Activated T-cell treated with anti-CD3 and anti-CD28 coated beads, Interleukin-2, amount 50 U/mL, for 24 hours (primary cell): ENCODE measurements at regions not wholly inside any gene's neighbourhood (a gene's known extent, or its start where the extent isn't known, plus 50 kb on each side); places are given as distances from the start of the nearest gene placed in this dataset.

Source experiments
- DNase-seq: peaks from one replicate; pipeline ENCODE4 v3.0.0-alpha.2; 2020
- H3K27ac Mint-ChIP-seq: 2 replicates; pipeline ENCODE4 v1.8.0; 2020; ENCODE audit warnings: mild to moderate bottlenecking, mixed read lengths
- H3K27me3 Mint-ChIP-seq: 2 replicates; pipeline ENCODE4 v1.8.0; 2020; ENCODE audit warnings: mixed read lengths
- H3K36me3 Mint-ChIP-seq: 2 replicates; pipeline ENCODE4 v1.8.0; 2020; ENCODE audit warnings: low read depth, mixed read lengths
- H3K4me1 Mint-ChIP-seq: 2 replicates; pipeline ENCODE4 v1.8.0; 2020; ENCODE audit warnings: low read depth, mixed read lengths
- H3K4me3 Mint-ChIP-seq: 2 replicates; pipeline ENCODE4 v1.8.0; 2020; ENCODE audit warnings: mild to moderate bottlenecking, moderate library complexity, mixed read lengths
- H3K9me3 Mint-ChIP-seq: 2 replicates; pipeline ENCODE4 v1.8.0; 2020; ENCODE audit warnings: mixed read lengths

DNA sequence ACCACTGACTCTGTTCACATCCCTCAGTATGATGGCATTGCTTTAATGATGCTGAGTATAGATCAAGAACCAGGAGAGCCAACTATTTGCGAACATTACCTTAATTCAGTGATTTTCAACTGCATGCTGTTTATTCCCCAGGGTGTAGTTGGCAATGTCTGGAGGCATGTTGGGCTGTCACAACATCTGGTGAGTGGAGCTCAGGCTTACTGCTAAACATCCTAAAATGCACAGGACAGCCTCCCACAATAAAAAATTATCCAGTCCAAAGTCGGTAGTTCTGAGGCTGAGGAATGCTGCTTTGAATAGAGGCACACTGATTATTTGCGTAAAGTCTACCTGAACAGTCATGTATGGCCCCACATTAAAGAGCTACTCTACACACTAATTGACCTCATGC is 94.8 kb upstream of the OPRM1 start:
- no peaks in the 10 kb centered on the region for H3K9me3 Mint-ChIP-seq
- no peak overlapping the region for H3K4me3 Mint-ChIP-seq
- no peaks in the 10 kb centered on the region for H3K4me1 Mint-ChIP-seq
- no peak for DNase-seq
- H3K36me3 Mint-ChIP-seq, result no peaks in the 10 kb centered on the region
- no peak overlapping the region for H3K27ac Mint-ChIP-seq
- H3K27me3 Mint-ChIP-seq, result peaks cover 4% of the 10 kb centered on the region

GRCh38 chr6:153942361-153942760 is 96.7 kb upstream of the OPRM1 start:
- peaks cover 2% of the 10 kb centered on the region for H3K27me3 Mint-ChIP-seq
- H3K4me3 Mint-ChIP-seq, result no peak overlapping the region
- H3K4me1 Mint-ChIP-seq, result no peaks in the 10 kb centered on the region
- no peak overlapping the region for H3K27ac Mint-ChIP-seq
- no peak for DNase-seq
- H3K9me3 Mint-ChIP-seq, result no peaks in the 10 kb centered on the region
- no peaks in the 10 kb centered on the region for H3K36me3 Mint-ChIP-seq

- no peaks in the 10 kb centered on the region for H3K36me3 Mint-ChIP-seq
- no peak overlapping the region for H3K4me3 Mint-ChIP-seq
- no peaks in the 10 kb centered on the region for H3K4me1 Mint-ChIP-seq
- DNase-seq, result no peak
- H3K27me3 Mint-ChIP-seq, result no peaks in the 10 kb centered on the region
- H3K27ac Mint-ChIP-seq, result no peak overlapping the region
- H3K9me3 Mint-ChIP-seq, result no peaks in the 10 kb centered on the region
Observed at GRCh38 chr6:153941768-153942167, 97.3 kb upstream of the OPRM1 start.

DNA sequence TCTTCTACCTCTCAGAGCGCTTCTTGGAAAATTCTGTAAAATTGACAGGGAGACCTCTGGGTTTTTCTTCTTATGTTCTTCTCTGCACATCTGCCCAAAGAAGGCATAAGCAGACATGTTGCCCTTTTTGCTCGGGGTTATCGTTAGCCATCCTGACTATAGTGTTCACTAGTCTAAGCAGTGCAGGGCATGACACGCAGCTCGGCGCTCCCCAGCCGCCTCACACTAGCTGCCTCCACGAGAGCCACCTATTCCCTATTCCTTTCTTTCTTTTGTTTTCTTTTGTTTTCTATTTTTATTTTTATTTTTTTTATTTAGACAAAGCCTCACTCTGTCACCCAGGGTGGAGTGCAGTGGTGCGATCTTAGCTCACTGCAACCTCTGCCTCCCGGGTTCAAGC is 100.2 kb upstream of the OPRM1 start:
- Mint-ChIP-seq H3K4me3 (no peak overlapping the region), H3K36me3 (no peaks in the 10 kb centered on the region), H3K9me3 (no peaks in the 10 kb centered on the region), H3K27ac (no peak overlapping the region), H3K4me1 (no peaks in the 10 kb centered on the region), H3K27me3 (no peaks in the 10 kb centered on the region)
- DNase-seq, result no peak

DNA sequence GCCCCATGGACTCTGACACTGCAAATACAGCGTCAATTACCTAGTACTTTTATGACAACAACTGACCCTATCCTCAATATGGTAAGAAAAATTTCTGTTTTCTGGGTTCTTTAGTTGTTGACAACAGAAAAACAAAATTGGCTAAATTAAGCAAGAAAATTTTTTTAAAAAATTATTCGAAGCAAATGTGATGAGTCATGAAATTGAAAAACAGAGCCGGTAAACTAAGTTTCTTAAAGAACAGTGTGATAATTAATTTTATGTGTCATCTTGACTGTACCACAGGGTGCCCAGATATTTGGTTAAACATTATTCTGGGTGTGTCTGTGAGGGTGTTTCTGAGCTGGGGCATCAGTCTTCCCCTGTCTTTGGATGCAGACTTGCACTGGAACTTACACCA is 107.6 kb upstream of the OPRM1 start:
- Mint-ChIP-seq H3K27me3 (no peaks in the 10 kb centered on the region), H3K4me1 (no peaks in the 10 kb centered on the region), H3K36me3 (no peaks in the 10 kb centered on the region), H3K9me3 (no peaks in the 10 kb centered on the region), H3K27ac (no peak overlapping the region), H3K4me3 (no peak overlapping the region)
- DNase-seq, result no peak

- peaks cover 3% of the 10 kb centered on the region for H3K27me3 Mint-ChIP-seq
- no peak overlapping the region for H3K27ac Mint-ChIP-seq
- H3K36me3 Mint-ChIP-seq, result no peaks in the 10 kb centered on the region
- H3K9me3 Mint-ChIP-seq, result no peaks in the 10 kb centered on the region
- H3K4me1 Mint-ChIP-seq, result no peaks in the 10 kb centered on the region
- no peak for DNase-seq
- no peak overlapping the region for H3K4me3 Mint-ChIP-seq
Observed at GRCh38 chr6:153927867-153928266, 111.2 kb upstream of the OPRM1 start.

DNA sequence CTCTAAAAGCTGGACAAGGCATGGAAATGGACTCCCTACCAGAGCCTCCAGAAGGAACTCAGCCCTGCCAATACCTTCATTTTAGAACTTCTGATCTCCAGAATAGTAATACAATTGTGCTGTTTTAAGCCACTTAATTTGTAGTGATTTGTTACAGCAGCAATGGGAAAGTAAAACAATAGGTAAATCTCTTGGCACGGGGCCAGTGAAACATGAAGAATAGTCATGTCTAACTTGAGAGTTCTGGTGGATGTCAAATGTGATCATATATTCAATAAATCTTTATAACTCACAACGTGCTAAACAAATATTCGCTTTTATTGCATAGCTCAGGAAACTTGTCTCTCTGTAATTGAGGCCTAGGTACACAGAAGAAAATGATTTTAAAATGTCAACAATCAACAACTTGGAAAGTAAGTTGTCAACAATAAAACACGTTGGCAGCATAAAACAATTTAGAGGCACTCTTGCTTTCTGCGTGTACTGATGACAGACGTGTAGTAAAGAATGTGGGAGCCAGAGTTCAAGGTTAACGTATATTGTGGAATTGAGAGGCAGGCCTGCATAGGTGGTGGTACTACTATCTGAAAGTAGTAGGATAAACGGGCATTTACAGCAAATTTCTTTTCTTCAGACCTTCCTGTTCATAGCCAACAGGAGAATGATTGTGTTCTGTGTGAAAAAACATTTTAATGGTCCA is 140.5 kb upstream of the OPRM1 start:
- H3K27me3 Mint-ChIP-seq, result no peaks in the 10 kb centered on the region

GRCh38 chr6:153882411-153882810 is 156.6 kb upstream of the OPRM1 start:
- no peak overlapping the region for H3K27ac Mint-ChIP-seq
- no peaks in the 10 kb centered on the region for H3K36me3 Mint-ChIP-seq
- no peak overlapping the region for H3K4me3 Mint-ChIP-seq
- no peaks in the 10 kb centered on the region for H3K27me3 Mint-ChIP-seq
- peaks cover 4% of the 10 kb centered on the region for H3K9me3 Mint-ChIP-seq
- no peak for DNase-seq
- no peaks in the 10 kb centered on the region for H3K4me1 Mint-ChIP-seq

More for the DNA sequence above, 140.5 kb upstream of the OPRM1 start:
- DNase-seq, result no peak
- H3K4me3 Mint-ChIP-seq, result no peak overlapping the region
- H3K9me3 Mint-ChIP-seq, result peaks cover 2% of the 10 kb centered on the region
- no peak overlapping the region for H3K27ac Mint-ChIP-seq
- no peaks in the 10 kb centered on the region for H3K36me3 Mint-ChIP-seq
- no peaks in the 10 kb centered on the region for H3K4me1 Mint-ChIP-seq

GRCh38 chr6:153873541-153873940 is 165.5 kb upstream of the OPRM1 start:
- peaks cover 2% of the 10 kb centered on the region for H3K27me3 Mint-ChIP-seq
- H3K36me3 Mint-ChIP-seq, result no peaks in the 10 kb centered on the region
- H3K9me3 Mint-ChIP-seq, result peaks cover 3% of the 10 kb centered on the region
- H3K27ac Mint-ChIP-seq, result no peak overlapping the region
- DNase-seq, result no peak
- H3K4me3 Mint-ChIP-seq, result no peak overlapping the region
- no peaks in the 10 kb centered on the region for H3K4me1 Mint-ChIP-seq

DNA sequence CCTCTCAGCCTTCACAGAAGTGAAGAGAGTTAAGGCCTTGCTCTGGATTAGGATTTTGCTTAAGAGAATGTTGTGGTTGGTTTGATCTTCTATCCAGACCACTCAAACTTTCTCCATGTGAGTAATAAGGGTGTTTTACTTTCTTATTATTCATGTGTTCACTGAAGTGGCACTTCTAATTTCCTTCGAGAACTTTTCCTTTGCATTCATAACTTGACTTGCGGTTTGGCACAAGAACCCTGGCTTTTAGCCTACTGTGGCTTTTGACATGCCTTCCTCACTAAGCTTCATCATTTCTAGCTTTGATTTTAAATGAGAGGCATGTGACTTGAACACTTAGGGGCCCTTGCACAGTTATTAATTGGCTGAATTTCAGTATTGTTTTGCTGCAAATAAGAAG is 166.1 kb upstream of the OPRM1 start:
- no peak for DNase-seq
- H3K4me3 Mint-ChIP-seq, result no peak overlapping the region

DNA sequence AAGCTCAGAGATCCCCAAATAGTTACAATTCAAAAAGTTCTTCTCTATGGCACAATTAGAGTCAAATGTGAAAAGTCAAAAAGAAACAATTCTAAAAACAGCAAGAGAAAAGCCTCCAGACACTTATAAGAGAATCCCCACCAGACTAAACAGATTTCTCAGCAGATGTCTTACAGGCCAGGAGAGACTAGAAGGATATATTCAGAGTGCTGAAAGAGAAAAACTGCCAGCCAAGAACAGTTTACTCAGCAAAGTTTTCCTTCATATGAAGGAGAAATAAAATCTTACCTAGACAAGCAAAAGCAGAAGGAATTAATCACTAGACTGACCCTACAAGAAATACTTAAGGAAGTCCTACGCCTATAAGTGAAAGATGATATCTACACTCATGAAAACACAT is 176.1 kb upstream of the OPRM1 start:
- Mint-ChIP-seq H3K9me3 (no peaks in the 10 kb centered on the region), H3K4me1 (no peaks in the 10 kb centered on the region), H3K36me3 (no peaks in the 10 kb centered on the region)

More for the DNA sequence above, 166.1 kb upstream of the OPRM1 start:
- Mint-ChIP-seq H3K27ac (no peak overlapping the region), H3K9me3 (peaks cover 3% of the 10 kb centered on the region), H3K4me1 (no peaks in the 10 kb centered on the region), H3K27me3 (peaks cover 2% of the 10 kb centered on the region), H3K36me3 (no peaks in the 10 kb centered on the region)

DNA sequence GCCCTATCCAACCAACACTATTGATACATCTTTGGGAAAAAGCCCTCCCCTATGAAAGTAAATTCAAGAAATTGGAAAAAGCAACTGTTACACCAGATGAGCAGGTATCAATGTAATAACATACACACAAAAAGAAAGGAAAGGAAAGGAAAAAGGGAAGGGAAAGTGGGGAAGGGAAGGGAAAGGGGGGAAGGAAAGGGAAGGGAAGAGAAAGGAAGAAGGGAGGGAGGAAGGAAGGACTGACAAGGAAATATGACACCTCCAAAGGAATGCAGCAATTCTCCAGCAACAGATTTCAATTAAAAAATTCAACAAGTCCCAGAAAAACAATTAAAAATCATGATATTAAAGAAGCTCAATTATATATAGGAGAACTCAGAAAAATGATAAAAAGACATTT is 176.9 kb upstream of the OPRM1 start:
- no peaks in the 10 kb centered on the region for H3K36me3 Mint-ChIP-seq
- no peaks in the 10 kb centered on the region for H3K4me1 Mint-ChIP-seq
- no peak overlapping the region for H3K4me3 Mint-ChIP-seq
- peaks cover 4% of the 10 kb centered on the region for H3K27me3 Mint-ChIP-seq
- no peak for DNase-seq
- H3K27ac Mint-ChIP-seq, result no peak overlapping the region
- H3K9me3 Mint-ChIP-seq, result no peaks in the 10 kb centered on the region

More for the DNA sequence above, 176.1 kb upstream of the OPRM1 start:
- DNase-seq, result no peak
- H3K4me3 Mint-ChIP-seq, result no peak overlapping the region
- no peak overlapping the region for H3K27ac Mint-ChIP-seq
- H3K27me3 Mint-ChIP-seq, result peaks cover 4% of the 10 kb centered on the region

- H3K4me3 Mint-ChIP-seq, result no peak overlapping the region
- H3K9me3 Mint-ChIP-seq, result no peaks in the 10 kb centered on the region
- no peaks in the 10 kb centered on the region for H3K36me3 Mint-ChIP-seq
- H3K4me1 Mint-ChIP-seq, result no peaks in the 10 kb centered on the region
- H3K27ac Mint-ChIP-seq, result no peak overlapping the region
- peaks cover 4% of the 10 kb centered on the region for H3K27me3 Mint-ChIP-seq
- DNase-seq, result no peak
Observed at GRCh38 chr6:153858529-153858928, 180.5 kb upstream of the OPRM1 start.

GRCh38 chr6:153856929-153857376 is 182.1 kb upstream of the OPRM1 start:
- no peaks in the 10 kb centered on the region for H3K36me3 Mint-ChIP-seq
- no peak overlapping the region for H3K4me3 Mint-ChIP-seq
- no peaks in the 10 kb centered on the region for H3K9me3 Mint-ChIP-seq
- H3K27me3 Mint-ChIP-seq, result peaks cover 4% of the 10 kb centered on the region
- no peak for DNase-seq
- no peak overlapping the region for H3K27ac Mint-ChIP-seq
- no peaks in the 10 kb centered on the region for H3K4me1 Mint-ChIP-seq

DNA sequence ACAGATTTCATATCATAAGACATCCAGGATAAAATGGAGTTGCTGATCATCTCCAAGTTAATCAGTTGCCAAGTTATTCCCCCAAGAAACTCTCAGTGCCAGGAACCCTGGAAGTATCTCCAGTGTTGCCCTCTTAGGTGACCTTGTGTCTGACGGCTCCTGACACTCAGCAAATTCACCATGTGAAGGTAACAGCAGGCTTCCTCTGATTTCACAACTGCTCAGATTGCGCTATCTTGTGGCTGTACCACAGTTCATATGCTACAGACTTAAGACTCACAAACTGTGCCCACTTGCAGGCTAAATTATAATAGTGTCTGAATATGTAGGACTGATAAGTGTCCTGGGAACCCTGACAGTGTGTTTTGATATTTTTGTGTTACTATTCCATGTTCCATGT is 186.6 kb upstream of the OPRM1 start:
- Mint-ChIP-seq H3K36me3 (no peaks in the 10 kb centered on the region), H3K27ac (no peak overlapping the region), H3K4me1 (no peaks in the 10 kb centered on the region), H3K4me3 (no peak overlapping the region), H3K27me3 (no peaks in the 10 kb centered on the region), H3K9me3 (peaks cover 2% of the 10 kb centered on the region)
- no peak for DNase-seq

- no peak overlapping the region for H3K4me3 Mint-ChIP-seq
- H3K36me3 Mint-ChIP-seq, result no peaks in the 10 kb centered on the region
- no peak for DNase-seq
- no peaks in the 10 kb centered on the region for H3K4me1 Mint-ChIP-seq
- no peak overlapping the region for H3K27ac Mint-ChIP-seq
- H3K27me3 Mint-ChIP-seq, result no peaks in the 10 kb centered on the region
- H3K9me3 Mint-ChIP-seq, result peaks cover 2% of the 10 kb centered on the region
Observed at GRCh38 chr6:153852034-153852433, 187.0 kb upstream of the OPRM1 start.
